ENCODE measurements at regions not wholly inside any gene's neighbourhood (a gene's known extent, or its start where the extent isn't known, plus 50 kb on each side); places are given as distances from the start of the nearest gene placed in this dataset.
A peak's percentile ranks its signal among the peaks of the same experiment; 100 is the strongest.

DNA sequence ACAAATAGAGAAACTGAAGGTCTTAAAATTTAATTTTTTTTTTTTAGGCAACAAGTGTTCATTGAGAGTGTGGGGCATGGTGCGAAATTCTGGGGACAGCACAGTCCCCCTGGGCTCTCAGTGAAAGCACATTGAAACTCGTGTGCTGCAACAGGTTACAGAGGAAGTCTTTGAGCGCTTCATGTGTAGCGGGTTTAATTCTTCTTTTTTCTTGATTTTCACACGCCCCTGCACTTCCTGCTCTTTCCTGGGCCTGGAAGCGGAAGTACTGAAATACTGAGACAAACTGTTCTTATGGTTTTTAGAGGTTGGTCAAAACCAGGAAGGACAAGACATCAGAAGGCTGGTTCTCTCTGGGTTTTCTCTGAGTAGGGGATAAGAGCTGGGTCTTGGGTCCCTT, 203.5 kb downstream of the PTEN start (continued):
- TF ChIP-seq, protein P1, sequence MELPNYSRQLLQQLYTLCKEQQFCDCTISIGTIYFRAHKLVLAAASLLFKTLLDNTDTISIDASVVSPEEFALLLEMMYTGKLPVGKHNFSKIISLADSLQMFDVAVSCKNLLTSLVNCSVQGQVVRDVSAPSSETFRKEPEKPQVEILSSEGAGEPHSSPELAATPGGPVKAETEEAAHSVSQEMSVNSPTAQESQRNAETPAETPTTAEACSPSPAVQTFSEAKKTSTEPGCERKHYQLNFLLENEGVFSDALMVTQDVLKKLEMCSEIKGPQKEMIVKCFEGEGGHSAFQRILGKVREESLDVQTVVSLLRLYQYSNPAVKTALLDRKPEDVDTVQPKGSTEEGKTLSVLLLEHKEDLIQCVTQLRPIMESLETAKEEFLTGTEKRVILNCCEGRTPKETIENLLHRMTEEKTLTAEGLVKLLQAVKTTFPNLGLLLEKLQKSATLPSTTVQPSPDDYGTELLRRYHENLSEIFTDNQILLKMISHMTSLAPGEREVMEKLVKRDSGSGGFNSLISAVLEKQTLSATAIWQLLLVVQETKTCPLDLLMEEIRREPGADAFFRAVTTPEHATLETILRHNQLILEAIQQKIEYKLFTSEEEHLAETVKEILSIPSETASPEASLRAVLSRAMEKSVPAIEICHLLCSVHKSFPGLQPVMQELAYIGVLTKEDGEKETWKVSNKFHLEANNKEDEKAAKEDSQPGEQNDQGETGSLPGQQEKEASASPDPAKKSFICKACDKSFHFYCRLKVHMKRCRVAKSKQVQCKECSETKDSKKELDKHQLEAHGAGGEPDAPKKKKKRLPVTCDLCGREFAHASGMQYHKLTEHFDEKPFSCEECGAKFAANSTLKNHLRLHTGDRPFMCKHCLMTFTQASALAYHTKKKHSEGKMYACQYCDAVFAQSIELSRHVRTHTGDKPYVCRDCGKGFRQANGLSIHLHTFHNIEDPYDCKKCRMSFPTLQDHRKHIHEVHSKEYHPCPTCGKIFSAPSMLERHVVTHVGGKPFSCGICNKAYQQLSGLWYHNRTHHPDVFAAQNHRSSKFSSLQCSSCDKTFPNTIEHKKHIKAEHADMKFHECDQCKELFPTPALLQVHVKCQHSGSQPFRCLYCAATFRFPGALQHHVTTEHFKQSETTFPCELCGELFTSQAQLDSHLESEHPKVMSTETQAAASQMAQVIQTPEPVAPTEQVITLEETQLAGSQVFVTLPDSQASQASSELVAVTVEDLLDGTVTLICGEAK (IDR thresholded peaks at IDR 0.05; ENCODE audit: borderline replicate concordance), result no peak
- TF ChIP-seq NFYA (IDR thresholded peaks at IDR 0.05; ENCODE audit: borderline replicate concordance, low read depth, low read length), result no peak
- 0 out of 2 replicates have a peak, but pooled peaks have one; percentile 20 for TF ChIP-seq MEF2A (IDR thresholded peaks at IDR 0.05; ENCODE audit: insufficient read depth, low read depth, low read length)
- TF ChIP-seq, protein P2, sequence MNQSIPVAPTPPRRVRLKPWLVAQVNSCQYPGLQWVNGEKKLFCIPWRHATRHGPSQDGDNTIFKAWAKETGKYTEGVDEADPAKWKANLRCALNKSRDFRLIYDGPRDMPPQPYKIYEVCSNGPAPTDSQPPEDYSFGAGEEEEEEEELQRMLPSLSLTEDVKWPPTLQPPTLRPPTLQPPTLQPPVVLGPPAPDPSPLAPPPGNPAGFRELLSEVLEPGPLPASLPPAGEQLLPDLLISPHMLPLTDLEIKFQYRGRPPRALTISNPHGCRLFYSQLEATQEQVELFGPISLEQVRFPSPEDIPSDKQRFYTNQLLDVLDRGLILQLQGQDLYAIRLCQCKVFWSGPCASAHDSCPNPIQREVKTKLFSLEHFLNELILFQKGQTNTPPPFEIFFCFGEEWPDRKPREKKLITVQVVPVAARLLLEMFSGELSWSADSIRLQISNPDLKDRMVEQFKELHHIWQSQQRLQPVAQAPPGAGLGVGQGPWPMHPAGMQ (IDR thresholded peaks at IDR 0.05; ENCODE audit: borderline replicate concordance), result no peak
- TF ChIP-seq POLR2A (IDR thresholded peaks at IDR 0.05; ENCODE audit: low read depth, low read length), result no peak
- TF ChIP-seq CHD1 (IDR thresholded peaks at IDR 0.05; ENCODE audit: low read depth, low read length), result no peak
- no peak for TF ChIP-seq SIN3A (IDR thresholded peaks at IDR 0.05; ENCODE audit: low read depth, low read length)
- TF ChIP-seq GATAD2B (conservative IDR thresholded peaks at IDR 0.05; ENCODE audit: low read depth), result no peak
- TF ChIP-seq POLR2AphosphoS2 (IDR thresholded peaks at IDR 0.05; ENCODE audit: low read depth, low read length), result no peak
- TF ChIP-seq RUNX3 (IDR thresholded peaks at IDR 0.05; ENCODE audit: low read length), result peak; percentile 63
- TF ChIP-seq, protein P3, sequence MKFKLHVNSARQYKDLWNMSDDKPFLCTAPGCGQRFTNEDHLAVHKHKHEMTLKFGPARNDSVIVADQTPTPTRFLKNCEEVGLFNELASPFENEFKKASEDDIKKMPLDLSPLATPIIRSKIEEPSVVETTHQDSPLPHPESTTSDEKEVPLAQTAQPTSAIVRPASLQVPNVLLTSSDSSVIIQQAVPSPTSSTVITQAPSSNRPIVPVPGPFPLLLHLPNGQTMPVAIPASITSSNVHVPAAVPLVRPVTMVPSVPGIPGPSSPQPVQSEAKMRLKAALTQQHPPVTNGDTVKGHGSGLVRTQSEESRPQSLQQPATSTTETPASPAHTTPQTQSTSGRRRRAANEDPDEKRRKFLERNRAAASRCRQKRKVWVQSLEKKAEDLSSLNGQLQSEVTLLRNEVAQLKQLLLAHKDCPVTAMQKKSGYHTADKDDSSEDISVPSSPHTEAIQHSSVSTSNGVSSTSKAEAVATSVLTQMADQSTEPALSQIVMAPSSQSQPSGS (IDR thresholded peaks at IDR 0.05; ENCODE audit: low read length), result peak; percentile 77
- no peak for TF ChIP-seq JUNB (IDR thresholded peaks at IDR 0.05)
- TF ChIP-seq SPI1 (IDR thresholded peaks at IDR 0.05; ENCODE audit: borderline replicate concordance, insufficient read depth, low read depth, low read length), result peak; percentile 51; the same call in 1 of the 2 replicates
- TF ChIP-seq SIX5 (IDR thresholded peaks at IDR 0.05; ENCODE audit: low read depth, low read length, severe bottlenecking), result no peak
- TF ChIP-seq ZZZ3 (IDR thresholded peaks at IDR 0.05; ENCODE audit: control insufficient read depth, insufficient read length, low read depth), result no peak
- no peak for TF ChIP-seq ZNF274 (IDR thresholded peaks at IDR 0.05; ENCODE audit: insufficient read depth, insufficient read length)
- no peak for TF ChIP-seq KDM1A (IDR thresholded peaks at IDR 0.05; ENCODE audit: borderline replicate concordance)
- TF ChIP-seq MTA2 (IDR thresholded peaks at IDR 0.05; ENCODE audit: low read depth), result no peak
- TF ChIP-seq BHLHE40 (IDR thresholded peaks at IDR 0.05; ENCODE audit: borderline replicate concordance in 1 of 2, low read depth in 2 of 2, low read length in 1 of 2), result peak; percentile 15 to 25; a peak in 1 of 4 replicates
- no peak for TF ChIP-seq TBL1XR1 (IDR thresholded peaks at IDR 0.05; ENCODE audit: low read depth, low read length)

Data from GM12878 (cell line).